GM23338 (cell line): ENCODE measurements at regions not wholly inside any gene's neighbourhood (a gene's known extent, or its start where the extent isn't known, plus 50 kb on each side); places are given as distances from the start of the nearest gene placed in this dataset.

Source experiments
- CTCF ChIP-seq, 2 experiments: fragments of 200-600 bp in 1 of 2; sonication (generic) in 1 of 2; conservative IDR thresholded peaks; 2 replicates each; pipeline versions ENCODE4 v1.5.1 to v1.6.1; 2016 to 2017; ENCODE audit warnings: antibody characterized with exemption in 2 of 2, low read depth in 2 of 2, mild to moderate bottlenecking in 2 of 2, moderate library complexity in 1 of 2
- EZH2 ChIP-seq: fragments of 200-600 bp; sonication (generic); IDR thresholded peaks from one replicate; pipeline ENCODE4 v1.8.0; 2017; ENCODE audit warnings: antibody characterized with exemption, mild to moderate bottlenecking, low read depth; ENCODE audit not compliant: unreplicated experiment
- EZH2phosphoT487 ChIP-seq: fragments of 200-600 bp; sonication (generic); IDR thresholded peaks from one replicate; pipeline ENCODE4 v1.8.1; 2018; ENCODE audit warnings: antibody characterized with exemption; ENCODE audit not compliant: unreplicated experiment
- POLR2AphosphoS5 ChIP-seq: IDR thresholded peaks from 2 replicates; pipeline ENCODE4 v1.6.1; 2016; ENCODE audit warnings: antibody characterized with exemption, low read depth
- ZNF114 ChIP-seq: fragments of 250-450 bp; sonication (Bioruptor Pico); IDR thresholded peaks from 2 replicates; pipeline ENCODE4 v1.5.0; 2020; ENCODE audit warnings: mild to moderate bottlenecking, moderate library complexity
- ZNF331 ChIP-seq: fragments of 250-450 bp; sonication (Bioruptor Pico); IDR thresholded peaks from 2 replicates; pipeline ENCODE4 v1.5.0; 2020; ENCODE audit warnings: low read depth, mild to moderate bottlenecking, moderate library complexity
- TF ChIP-seq, protein P1 (sequence below): IDR thresholded peaks from 2 replicates; pipeline ENCODE4 v1.6.1; 2016; ENCODE audit warnings: antibody characterized with exemption
- TF ChIP-seq, protein P2 (sequence below): IDR thresholded peaks from one replicate; pipeline ENCODE4 v1.6.1; 2018; ENCODE audit warnings: antibody characterized with exemption; ENCODE audit not compliant: unreplicated experiment

DNA sequence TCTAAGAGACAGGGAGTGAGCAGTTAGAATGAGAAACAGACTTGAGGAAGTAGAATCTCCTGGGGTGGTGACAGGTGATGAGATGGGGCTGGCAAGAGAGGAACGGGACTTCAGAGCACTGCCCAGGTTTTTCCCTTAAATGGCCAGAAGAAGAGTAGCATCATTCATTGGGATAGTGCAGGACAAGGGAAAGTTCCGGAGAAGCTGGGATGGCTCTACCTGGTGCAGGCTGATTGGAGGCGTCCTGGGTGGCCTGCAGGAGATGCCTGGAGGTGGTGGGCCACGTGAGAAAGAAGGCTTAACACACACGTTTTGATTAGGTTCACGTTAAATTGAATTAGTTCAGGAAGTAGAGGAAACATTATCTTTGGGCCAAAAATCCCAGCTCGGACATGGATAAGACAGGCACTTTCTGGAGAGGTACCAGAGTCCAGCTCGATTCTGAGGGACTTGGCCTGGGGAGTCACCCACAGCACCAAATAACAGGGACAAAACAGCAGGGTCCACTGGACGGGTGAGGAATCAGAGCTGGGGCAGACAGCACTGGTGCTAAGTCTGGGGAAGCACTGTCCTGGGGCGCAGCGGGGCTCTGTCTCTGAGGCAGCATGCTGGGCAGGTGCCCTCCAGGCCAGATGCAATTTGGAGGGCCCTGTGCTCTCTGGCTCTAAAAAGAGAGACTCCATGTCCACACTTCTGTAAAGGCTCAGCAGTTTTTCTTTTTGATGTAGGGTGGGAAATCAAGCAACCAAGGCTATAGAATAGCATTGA is 512.3 kb upstream of the RAB6C start:
- no peak for TF ChIP-seq CTCF (conservative IDR thresholded peaks at IDR 0.05; ENCODE audit: low read depth in 2 of 2)
- TF ChIP-seq, protein P1, sequence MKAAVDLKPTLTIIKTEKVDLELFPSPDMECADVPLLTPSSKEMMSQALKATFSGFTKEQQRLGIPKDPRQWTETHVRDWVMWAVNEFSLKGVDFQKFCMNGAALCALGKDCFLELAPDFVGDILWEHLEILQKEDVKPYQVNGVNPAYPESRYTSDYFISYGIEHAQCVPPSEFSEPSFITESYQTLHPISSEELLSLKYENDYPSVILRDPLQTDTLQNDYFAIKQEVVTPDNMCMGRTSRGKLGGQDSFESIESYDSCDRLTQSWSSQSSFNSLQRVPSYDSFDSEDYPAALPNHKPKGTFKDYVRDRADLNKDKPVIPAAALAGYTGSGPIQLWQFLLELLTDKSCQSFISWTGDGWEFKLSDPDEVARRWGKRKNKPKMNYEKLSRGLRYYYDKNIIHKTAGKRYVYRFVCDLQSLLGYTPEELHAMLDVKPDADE, result no peak
- no peak for TF ChIP-seq ZNF331
- no peak for TF ChIP-seq POLR2AphosphoS5
- no peak for TF ChIP-seq ZNF114 (CRISPR knock-in tag)
- TF ChIP-seq, protein P2, sequence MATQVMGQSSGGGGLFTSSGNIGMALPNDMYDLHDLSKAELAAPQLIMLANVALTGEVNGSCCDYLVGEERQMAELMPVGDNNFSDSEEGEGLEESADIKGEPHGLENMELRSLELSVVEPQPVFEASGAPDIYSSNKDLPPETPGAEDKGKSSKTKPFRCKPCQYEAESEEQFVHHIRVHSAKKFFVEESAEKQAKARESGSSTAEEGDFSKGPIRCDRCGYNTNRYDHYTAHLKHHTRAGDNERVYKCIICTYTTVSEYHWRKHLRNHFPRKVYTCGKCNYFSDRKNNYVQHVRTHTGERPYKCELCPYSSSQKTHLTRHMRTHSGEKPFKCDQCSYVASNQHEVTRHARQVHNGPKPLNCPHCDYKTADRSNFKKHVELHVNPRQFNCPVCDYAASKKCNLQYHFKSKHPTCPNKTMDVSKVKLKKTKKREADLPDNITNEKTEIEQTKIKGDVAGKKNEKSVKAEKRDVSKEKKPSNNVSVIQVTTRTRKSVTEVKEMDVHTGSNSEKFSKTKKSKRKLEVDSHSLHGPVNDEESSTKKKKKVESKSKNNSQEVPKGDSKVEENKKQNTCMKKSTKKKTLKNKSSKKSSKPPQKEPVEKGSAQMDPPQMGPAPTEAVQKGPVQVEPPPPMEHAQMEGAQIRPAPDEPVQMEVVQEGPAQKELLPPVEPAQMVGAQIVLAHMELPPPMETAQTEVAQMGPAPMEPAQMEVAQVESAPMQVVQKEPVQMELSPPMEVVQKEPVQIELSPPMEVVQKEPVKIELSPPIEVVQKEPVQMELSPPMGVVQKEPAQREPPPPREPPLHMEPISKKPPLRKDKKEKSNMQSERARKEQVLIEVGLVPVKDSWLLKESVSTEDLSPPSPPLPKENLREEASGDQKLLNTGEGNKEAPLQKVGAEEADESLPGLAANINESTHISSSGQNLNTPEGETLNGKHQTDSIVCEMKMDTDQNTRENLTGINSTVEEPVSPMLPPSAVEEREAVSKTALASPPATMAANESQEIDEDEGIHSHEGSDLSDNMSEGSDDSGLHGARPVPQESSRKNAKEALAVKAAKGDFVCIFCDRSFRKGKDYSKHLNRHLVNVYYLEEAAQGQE, result no peak
- TF ChIP-seq EZH2phosphoT487, result no peak
- TF ChIP-seq EZH2, result no peak
